ENCODE measurements at regions not wholly inside any gene's neighbourhood (a gene's known extent, or its start where the extent isn't known, plus 50 kb on each side); places are given as distances from the start of the nearest gene placed in this dataset.

DNA sequence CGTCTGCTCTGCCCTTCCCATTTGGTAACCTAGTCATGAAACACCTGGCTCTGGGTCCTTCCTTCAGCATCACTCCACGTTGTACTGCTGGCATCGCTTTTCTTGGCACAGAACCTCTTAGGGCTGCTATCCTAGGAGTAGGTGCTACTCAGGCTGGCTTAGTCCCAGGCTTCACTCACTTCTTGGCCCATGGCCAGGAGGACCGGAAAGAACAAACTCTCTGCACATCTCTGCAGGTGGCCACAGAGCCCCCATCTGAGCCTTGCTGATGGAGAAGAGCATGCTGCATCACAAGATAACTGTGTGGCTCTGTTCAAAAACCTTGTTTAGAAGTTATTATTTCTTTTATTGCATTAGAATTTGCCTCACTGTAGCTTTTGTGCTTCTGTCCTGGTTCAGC, 447.2 kb upstream of the TNP1 start:
- no peak overlapping the region for H3K4me3 ChIP-seq
- TF ChIP-seq POLR2AphosphoS5 (IDR thresholded peaks at IDR 0.05; ENCODE audit: borderline replicate concordance, low read depth, low read length) (no peak), FOXP2 (optimal IDR thresholded peaks at IDR 0.05; ENCODE audit: control extremely low read depth, extremely low read length, insufficient read depth) (no peak), EZH2 (IDR thresholded peaks at IDR 0.05) (no peak)
- no peak overlapping the region for H3K9ac ChIP-seq (ENCODE audit: insufficient read length)
- DNase-seq (ENCODE audit: low read depth, low spot score) = no peak
- no peaks in the 10 kb centered on the region for H3K9me3 ChIP-seq (ENCODE audit: low read depth, low read length)
- no peak overlapping the region for H3K27ac ChIP-seq
- H3K36me3 ChIP-seq (ENCODE audit: insufficient read depth, low read length) = peaks cover 22% of the 10 kb centered on the region

DNA sequence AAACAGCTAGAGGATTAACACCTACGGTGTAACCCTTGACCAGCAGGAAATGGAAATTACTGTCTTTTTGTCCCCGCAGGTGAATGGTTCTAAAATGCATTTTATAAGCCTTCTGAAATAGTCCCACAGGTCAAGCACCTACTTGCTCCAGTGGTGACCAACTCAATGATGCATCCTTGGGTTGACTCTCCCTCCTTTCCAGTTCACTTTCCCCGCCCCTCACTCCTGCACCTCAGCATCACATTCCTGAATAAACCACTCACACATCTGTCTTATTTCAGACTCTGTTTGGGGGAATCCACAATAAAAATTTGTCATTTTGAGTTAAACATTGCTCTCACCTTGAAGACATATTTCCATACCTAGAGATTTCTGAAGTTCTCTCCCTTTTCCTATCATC, 446.0 kb upstream of the TNP1 start:
- Histone ChIP-seq H3K9me3 (ENCODE audit: low read depth, low read length) (no peaks in the 10 kb centered on the region), H3K36me3 (ENCODE audit: insufficient read depth, low read length) (peaks cover 19% of the 10 kb centered on the region), H3K9ac (ENCODE audit: insufficient read length) (no peak overlapping the region), H3K27ac (no peak overlapping the region), H3K4me3 (no peak overlapping the region)
- no peak for TF ChIP-seq FOXP2 (optimal IDR thresholded peaks at IDR 0.05; ENCODE audit: control extremely low read depth, extremely low read length, insufficient read depth)
- no peak for TF ChIP-seq EZH2 (IDR thresholded peaks at IDR 0.05)
- no peak for TF ChIP-seq POLR2AphosphoS5 (IDR thresholded peaks at IDR 0.05; ENCODE audit: borderline replicate concordance, low read depth, low read length)
- DNase-seq (ENCODE audit: low read depth, low spot score) = no peak

DNA sequence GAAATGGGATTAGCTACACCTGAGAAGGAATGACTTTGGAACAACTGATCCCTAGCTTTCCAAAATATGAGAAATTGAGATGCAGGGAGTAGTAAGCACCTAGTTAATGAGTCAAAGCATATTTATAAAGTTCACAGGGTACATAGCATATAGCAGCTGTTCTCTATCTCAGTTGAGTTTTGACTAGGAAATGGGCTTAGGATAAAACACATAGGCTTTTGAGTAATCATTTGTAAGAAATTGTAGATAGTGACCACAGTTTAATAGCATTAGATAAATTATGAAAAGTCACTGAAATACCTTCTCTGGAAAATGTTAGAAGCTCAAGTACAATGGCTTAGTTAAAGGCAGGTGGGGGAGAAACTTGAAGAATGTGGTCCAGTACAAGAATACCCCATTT, 444.7 kb upstream of the TNP1 start:
- DNase-seq (ENCODE audit: low read depth, low spot score) = no peak
- H3K27ac ChIP-seq = no peak overlapping the region
- H3K9ac ChIP-seq (ENCODE audit: insufficient read length) = no peak overlapping the region
- TF ChIP-seq POLR2AphosphoS5 (IDR thresholded peaks at IDR 0.05; ENCODE audit: borderline replicate concordance, low read depth, low read length) = no peak
- TF ChIP-seq EZH2 (IDR thresholded peaks at IDR 0.05) = no peak
- TF ChIP-seq FOXP2 (optimal IDR thresholded peaks at IDR 0.05; ENCODE audit: control extremely low read depth, extremely low read length, insufficient read depth) = no peak
- peaks cover 7% of the 10 kb centered on the region for H3K36me3 ChIP-seq (ENCODE audit: insufficient read depth, low read length)
- H3K9me3 ChIP-seq (ENCODE audit: low read depth, low read length) = no peaks in the 10 kb centered on the region
- H3K4me3 ChIP-seq = no peak overlapping the region

DNA sequence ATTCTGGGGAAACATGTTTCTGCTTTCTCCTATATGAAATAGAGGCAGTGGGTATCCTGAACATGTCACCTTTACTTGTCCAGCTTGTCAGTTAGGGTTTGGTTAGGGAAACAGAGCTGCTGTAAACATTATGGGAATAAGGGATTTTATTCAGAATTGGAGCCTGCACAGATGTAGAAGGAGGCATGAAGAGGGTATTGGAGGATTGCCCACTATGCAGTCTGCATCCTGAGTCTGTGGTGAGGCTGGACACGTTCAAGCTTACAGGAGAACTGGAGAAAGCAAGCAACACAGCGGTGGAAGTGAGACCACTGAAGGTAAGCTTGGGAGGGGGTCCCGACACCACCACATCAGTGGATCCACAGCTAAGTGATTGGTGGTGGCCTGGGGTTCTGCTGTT, 443.0 kb upstream of the TNP1 start:
- H3K27ac ChIP-seq = no peak overlapping the region
- H3K4me3 ChIP-seq = no peak overlapping the region
- H3K36me3 ChIP-seq (ENCODE audit: insufficient read depth, low read length) = no peaks in the 10 kb centered on the region; the same call in 1 of the 2 replicates
- no peaks in the 10 kb centered on the region for H3K9me3 ChIP-seq (ENCODE audit: low read depth, low read length)
- no peak for DNase-seq (ENCODE audit: low read depth, low spot score)
- H3K9ac ChIP-seq (ENCODE audit: insufficient read length) = no peak overlapping the region
- TF ChIP-seq EZH2 (IDR thresholded peaks at IDR 0.05) (no peak), FOXP2 (optimal IDR thresholded peaks at IDR 0.05; ENCODE audit: control extremely low read depth, extremely low read length, insufficient read depth) (no peak), POLR2AphosphoS5 (IDR thresholded peaks at IDR 0.05; ENCODE audit: borderline replicate concordance, low read depth, low read length) (no peak)

DNA sequence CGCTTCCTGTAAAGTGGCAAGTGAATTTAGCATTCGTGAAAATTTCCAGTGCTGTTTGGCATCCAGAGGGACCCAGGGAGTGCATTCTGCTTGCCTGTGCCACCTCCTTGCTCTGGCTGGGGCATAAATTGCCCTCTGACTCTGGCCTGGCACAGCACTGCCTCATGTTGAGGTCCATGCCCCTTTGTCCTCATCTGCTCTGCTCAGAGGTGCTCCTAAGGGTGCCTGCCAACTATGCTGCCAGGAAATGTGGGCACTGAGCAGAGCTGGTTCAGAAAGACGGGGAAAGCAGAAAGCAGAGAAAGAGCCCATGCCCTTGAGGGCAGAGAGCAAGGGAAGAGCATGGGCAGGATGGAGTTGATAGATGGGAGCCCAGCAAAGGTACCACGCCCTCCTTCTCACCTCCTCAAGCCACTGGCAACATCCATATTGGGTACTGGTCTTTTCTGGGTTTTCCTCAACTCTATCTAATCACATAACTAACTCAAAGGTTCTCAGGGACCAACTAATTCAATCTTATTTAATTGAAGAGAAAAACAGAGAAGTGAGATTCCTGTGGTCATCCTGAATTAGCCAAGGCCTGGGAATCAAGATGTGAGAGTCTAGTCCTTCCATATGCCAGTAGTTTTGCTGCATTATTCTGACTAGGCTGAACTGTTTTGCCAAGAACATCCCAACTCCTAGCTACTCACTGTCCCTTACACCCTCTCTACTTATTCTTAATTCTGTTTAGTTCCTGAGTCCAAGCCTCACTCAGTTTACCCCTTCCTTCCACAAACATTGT, 441.5 kb upstream of the TNP1 start:
- Histone ChIP-seq H3K27ac (no peak overlapping the region), H3K4me3 (no peak overlapping the region), H3K9me3 (ENCODE audit: low read depth, low read length) (peaks cover 13% of the 10 kb centered on the region; the same call in 1 of the 2 replicates), H3K36me3 (ENCODE audit: insufficient read depth, low read length) (peaks cover 6% of the 10 kb centered on the region), H3K9ac (ENCODE audit: insufficient read length) (no peak overlapping the region)
- no peak for TF ChIP-seq POLR2AphosphoS5 (IDR thresholded peaks at IDR 0.05; ENCODE audit: borderline replicate concordance, low read depth, low read length)
- no peak for TF ChIP-seq FOXP2 (optimal IDR thresholded peaks at IDR 0.05; ENCODE audit: control extremely low read depth, extremely low read length, insufficient read depth)
- TF ChIP-seq EZH2 (IDR thresholded peaks at IDR 0.05) = no peak
- DNase-seq (ENCODE audit: low read depth, low spot score) = no peak

DNA sequence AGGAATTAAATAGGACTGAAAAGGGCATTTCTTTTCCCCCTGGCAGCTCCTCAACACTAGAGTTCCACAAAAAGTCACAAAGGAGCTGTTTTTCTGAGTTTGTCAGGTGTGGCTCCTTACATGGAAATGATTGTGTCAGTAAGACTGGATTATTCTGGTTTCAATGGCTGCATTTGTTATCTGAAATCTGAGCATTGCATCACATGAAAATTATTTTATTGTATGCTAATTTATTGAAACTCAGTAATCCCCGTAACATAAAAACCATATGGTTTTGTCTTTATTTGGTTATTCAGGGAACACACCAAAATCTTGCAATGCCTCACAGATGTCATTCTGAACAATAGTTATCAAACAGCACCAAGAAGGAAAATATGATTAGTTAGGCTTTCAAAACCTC, 439.7 kb upstream of the TNP1 start:
- no peak overlapping the region for H3K27ac ChIP-seq
- no peak overlapping the region for H3K9ac ChIP-seq (ENCODE audit: insufficient read length)
- no peak overlapping the region for H3K4me3 ChIP-seq
- TF ChIP-seq FOXP2 (optimal IDR thresholded peaks at IDR 0.05; ENCODE audit: control extremely low read depth, extremely low read length, insufficient read depth) (no peak), POLR2AphosphoS5 (IDR thresholded peaks at IDR 0.05; ENCODE audit: borderline replicate concordance, low read depth, low read length) (no peak), EZH2 (IDR thresholded peaks at IDR 0.05) (no peak)
- no peak for DNase-seq (ENCODE audit: low read depth, low spot score)
- peaks cover 16% of the 10 kb centered on the region; the same call in 1 of the 2 replicates for H3K9me3 ChIP-seq (ENCODE audit: low read depth, low read length)
- H3K36me3 ChIP-seq (ENCODE audit: insufficient read depth, low read length) = peaks cover 15% of the 10 kb centered on the region

DNA sequence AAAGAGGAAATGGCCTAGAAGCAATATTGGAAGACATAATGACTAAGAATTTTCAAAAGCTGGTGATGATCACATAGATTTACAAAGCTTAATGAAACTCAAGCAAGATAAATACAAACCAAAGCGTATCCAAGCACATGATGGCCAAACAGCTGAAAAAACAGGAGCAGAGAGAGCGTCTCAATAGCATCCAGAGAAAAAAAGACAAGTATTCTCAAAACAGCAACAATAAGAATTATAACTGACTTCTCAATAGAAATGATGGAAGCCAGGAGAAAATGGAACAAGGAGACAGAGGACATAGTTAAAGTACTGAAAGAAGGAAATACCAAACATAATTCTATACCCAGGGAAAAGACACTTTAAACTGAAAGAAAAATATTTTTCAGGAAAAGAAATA, 437.2 kb upstream of the TNP1 start:
- TF ChIP-seq POLR2AphosphoS5 (IDR thresholded peaks at IDR 0.05; ENCODE audit: borderline replicate concordance, low read depth, low read length) (no peak), EZH2 (IDR thresholded peaks at IDR 0.05) (no peak), FOXP2 (optimal IDR thresholded peaks at IDR 0.05; ENCODE audit: control extremely low read depth, extremely low read length, insufficient read depth) (no peak)
- peaks cover 16% of the 10 kb centered on the region; the same call in 1 of the 2 replicates for H3K9me3 ChIP-seq (ENCODE audit: low read depth, low read length)
- H3K27ac ChIP-seq = no peak overlapping the region
- H3K36me3 ChIP-seq (ENCODE audit: insufficient read depth, low read length) = peaks cover 15% of the 10 kb centered on the region
- H3K9ac ChIP-seq (ENCODE audit: insufficient read length) = no peak overlapping the region
- H3K4me3 ChIP-seq = no peak overlapping the region
- DNase-seq (ENCODE audit: low read depth, low spot score) = no peak

DNA sequence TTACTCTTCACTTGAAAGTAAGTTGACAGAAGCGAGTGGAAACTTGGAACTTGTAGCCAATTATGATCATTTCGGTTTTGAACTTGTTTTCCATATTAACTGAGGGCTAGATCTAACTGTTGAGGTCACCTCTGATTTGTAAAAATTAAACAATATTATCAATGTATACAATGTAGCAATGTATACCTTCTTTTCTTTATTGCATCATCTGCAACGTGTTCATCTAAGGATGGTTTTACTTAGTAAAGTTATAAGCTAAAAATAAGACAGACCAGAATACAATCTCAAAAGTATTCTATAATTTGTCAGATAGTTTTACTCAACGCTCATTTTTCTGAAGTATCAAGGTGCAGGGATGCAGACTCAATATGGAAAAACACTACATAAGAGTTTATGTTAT, 435.0 kb upstream of the TNP1 start:
- no peak overlapping the region for H3K9ac ChIP-seq (ENCODE audit: insufficient read length)
- peaks cover 15% of the 10 kb centered on the region for H3K36me3 ChIP-seq (ENCODE audit: insufficient read depth, low read length)
- no peak for DNase-seq (ENCODE audit: low read depth, low spot score)
- TF ChIP-seq FOXP2 (optimal IDR thresholded peaks at IDR 0.05; ENCODE audit: control extremely low read depth, extremely low read length, insufficient read depth) = no peak
- TF ChIP-seq EZH2 (IDR thresholded peaks at IDR 0.05) = no peak
- TF ChIP-seq POLR2AphosphoS5 (IDR thresholded peaks at IDR 0.05; ENCODE audit: borderline replicate concordance, low read depth, low read length) = no peak
- H3K27ac ChIP-seq = no peak overlapping the region
- no peak overlapping the region for H3K4me3 ChIP-seq
- peaks cover 16% of the 10 kb centered on the region; the same call in 1 of the 2 replicates for H3K9me3 ChIP-seq (ENCODE audit: low read depth, low read length)

Data from SK-N-MC (cell line).